Heart left ventricle (tissue), 13 donors: ENCODE measurements at regions not wholly inside any gene's neighbourhood (a gene's known extent, or its start where the extent isn't known, plus 50 kb on each side); places are given as distances from the start of the nearest gene placed in this dataset.

Experiments used
- CTCF ChIP-seq, 12 donors: fragments of 200-600 bp; sonication (generic) in 4 of 12; IDR thresholded peaks; one replicate each; pipeline versions ENCODE4 v1.5.0 to v1.8.0; 2018 to 2022; ENCODE audit warnings: antibody characterized with exemption in 12 of 12, mild to moderate bottlenecking in 5 of 12
- POLR2A ChIP-seq, 2 donors: fragments of 450-650 bp; IDR thresholded peaks; one replicate each; pipeline ENCODE4 v1.6.1; 2017; ENCODE audit warnings: antibody characterized with exemption in 2 of 2, mild to moderate bottlenecking in 2 of 2, moderate library complexity in 2 of 2
- donor health status: ischemic (EF 13 %, LVEDD 7.1; RV severe dilation, severe dysfunction).
- donor health status: DM: no; HTN: yes; CAD: no.
- donor health status: DM: no; HTN: no; CAD: no.
- donor health status: ischemic (EF 25% LVEDD 6.9; RV normal size, moderate dysfunction).
- donor health status: ischemic (EF 25% LVEDD 5.7; RV mildly dilated, moderate dysfunction).
- donor health status: ischemic (EF 35%, LVEDD 5.7; RV mildly dilated, moderate dysfunction).
- donor health status: nonischemic (EF 11% LVEDD 7.7; RV severe dilation, severe dysfunction).
- donor health status: DM: yes; HTN: yes; CAD: no.
- donor health status: PGD.
- donor health status: ischemic (EF 29% LVEDD 5.4; RV normal size, mild dysfunction).
- donor health status: nonischemic (EF 23%, LVEDD 6.1; RV moderate dilation, normal function).

- TF ChIP-seq POLR2A (IDR thresholded peaks at IDR 0.05), result no peak
- no peak for TF ChIP-seq CTCF (IDR thresholded peaks at IDR 0.05)
Observed at GRCh38 chr2:16204886-16205620, 264.7 kb downstream of the MYCN start.
